Ascending aorta (tissue), 2 donors: ENCODE measurements at regions not wholly inside any gene's neighbourhood (a gene's known extent, or its start where the extent isn't known, plus 50 kb on each side); places are given as distances from the start of the nearest gene placed in this dataset.
A peak's percentile ranks its signal among the peaks of the same experiment; 100 is the strongest.

Experiments
- DNase-seq, 2 donors: peaks; one replicate each; pipeline ENCODE4 v3.0.0-alpha.2; 2019; ENCODE audit warnings: low spot score in 2 of 2
- H3K27ac ChIP-seq, 2 donors: fragments of 200-600 bp; sonication (generic); one replicate each; pipeline ENCODE4 v1.5.1; 2016 to 2017; ENCODE audit warnings: mild to moderate bottlenecking in 1 of 2
- H3K27me3 ChIP-seq: fragments of 200-600 bp; sonication (generic); one replicate; pipeline ENCODE4 v1.5.1; 2017
- H3K36me3 ChIP-seq, 2 donors: fragments of 200-600 bp; sonication (generic); one replicate each; pipeline ENCODE4 v1.5.1; 2016
- H3K4me1 ChIP-seq, 2 donors: fragments of 200-600 bp; sonication (generic); one replicate each; pipeline ENCODE4 v1.5.1; 2016 to 2017; ENCODE audit warnings: mild to moderate bottlenecking in 1 of 2
- H3K4me3 ChIP-seq, 2 donors: fragments of 200-600 bp; sonication (generic); one replicate each; pipeline ENCODE4 v1.5.1; 2016 to 2017; ENCODE audit warnings: mild to moderate bottlenecking in 1 of 2
- H3K9me3 ChIP-seq, 2 donors: fragments of 200-600 bp; sonication (generic); one replicate each; pipeline ENCODE4 v1.5.1; 2016
- intact Hi-C: fragments of 100-400 bp; cut with DNase I; formaldehyde crosslinking; loops from one replicate; pipeline ENCODE4 v1.15.1; 2023
- TF ChIP-seq, protein P1 (sequence below), 3 experiments: fragments of 200-600 bp in 2 of 3; fragments of 450-650 bp in 1 of 3; sonication (generic) in 2 of 3; IDR thresholded peaks; one replicate each; pipeline ENCODE4 v1.5.1; 2016 to 2019; ENCODE audit warnings: antibody characterized with exemption in 3 of 3, mild to moderate bottlenecking in 1 of 3, moderate library complexity in 1 of 3

DNA sequence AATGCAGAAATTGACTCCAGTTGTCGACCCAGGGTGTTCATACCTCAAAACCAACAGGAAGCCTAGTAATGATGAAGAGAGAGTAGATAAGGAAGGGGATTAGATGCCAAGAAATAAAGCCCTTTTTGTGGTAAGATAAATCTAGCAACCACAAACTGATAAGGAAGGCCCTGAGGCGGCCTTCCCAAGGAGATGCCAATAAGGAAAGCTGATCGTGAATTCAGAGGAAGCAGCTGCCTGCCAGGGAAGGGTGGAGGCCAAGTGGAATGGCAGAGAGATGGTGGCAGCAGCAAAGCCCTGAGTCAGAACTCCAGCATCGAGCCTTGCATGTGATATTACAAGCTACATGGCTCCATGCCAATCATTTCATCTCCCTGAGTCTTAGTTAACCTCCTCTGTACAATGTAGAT is 126.3 kb downstream of the IRS1 start:
- intact Hi-C loops = no loop called here
- H3K27ac ChIP-seq = no peak overlapping the region
- no peak overlapping the region for H3K4me3 ChIP-seq

DNA sequence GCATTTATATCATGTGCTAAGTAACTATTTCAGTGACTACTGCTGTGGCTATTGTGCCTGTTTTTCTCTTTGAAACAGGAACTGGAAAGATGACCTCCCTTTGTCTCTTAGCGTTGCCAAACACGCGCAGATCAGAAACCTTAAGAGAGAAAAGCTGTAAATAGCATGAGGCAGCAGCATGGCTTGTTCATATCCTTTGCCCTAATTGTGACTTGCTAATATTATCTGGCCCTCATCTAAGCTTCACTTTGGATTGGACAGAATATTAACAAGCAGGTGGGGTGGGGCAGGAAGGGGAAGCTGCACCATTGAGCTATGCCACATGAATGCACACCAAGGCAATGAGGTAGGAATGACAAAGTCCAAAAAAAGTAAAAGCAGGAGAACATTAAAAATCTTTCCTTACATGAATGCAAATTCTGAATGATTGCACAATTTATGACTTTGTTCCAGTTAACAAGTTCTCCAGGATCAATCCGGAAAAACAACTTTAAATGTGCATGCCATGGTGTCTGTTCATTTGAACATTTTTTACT is 128.4 kb downstream of the IRS1 start:
- Histone ChIP-seq H3K36me3 (no peaks in the 10 kb centered on the region), H3K4me1 (no peaks in the 10 kb centered on the region), H3K4me3 (no peak overlapping the region), H3K9me3 (no peaks in the 10 kb centered on the region), H3K27me3 (no peaks in the 10 kb centered on the region), H3K27ac (no peak overlapping the region)
- intact Hi-C loops = no loop called here
- no peak for DNase-seq
- TF ChIP-seq, protein P1, sequence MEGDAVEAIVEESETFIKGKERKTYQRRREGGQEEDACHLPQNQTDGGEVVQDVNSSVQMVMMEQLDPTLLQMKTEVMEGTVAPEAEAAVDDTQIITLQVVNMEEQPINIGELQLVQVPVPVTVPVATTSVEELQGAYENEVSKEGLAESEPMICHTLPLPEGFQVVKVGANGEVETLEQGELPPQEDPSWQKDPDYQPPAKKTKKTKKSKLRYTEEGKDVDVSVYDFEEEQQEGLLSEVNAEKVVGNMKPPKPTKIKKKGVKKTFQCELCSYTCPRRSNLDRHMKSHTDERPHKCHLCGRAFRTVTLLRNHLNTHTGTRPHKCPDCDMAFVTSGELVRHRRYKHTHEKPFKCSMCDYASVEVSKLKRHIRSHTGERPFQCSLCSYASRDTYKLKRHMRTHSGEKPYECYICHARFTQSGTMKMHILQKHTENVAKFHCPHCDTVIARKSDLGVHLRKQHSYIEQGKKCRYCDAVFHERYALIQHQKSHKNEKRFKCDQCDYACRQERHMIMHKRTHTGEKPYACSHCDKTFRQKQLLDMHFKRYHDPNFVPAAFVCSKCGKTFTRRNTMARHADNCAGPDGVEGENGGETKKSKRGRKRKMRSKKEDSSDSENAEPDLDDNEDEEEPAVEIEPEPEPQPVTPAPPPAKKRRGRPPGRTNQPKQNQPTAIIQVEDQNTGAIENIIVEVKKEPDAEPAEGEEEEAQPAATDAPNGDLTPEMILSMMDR (IDR thresholded peaks at IDR 0.05) = no peak

More for the DNA sequence above, 126.3 kb downstream of the IRS1 start:
- peak in 1 of 2 donors; percentile 68 for DNase-seq
- Histone ChIP-seq H3K36me3 (no peaks in the 10 kb centered on the region), H3K9me3 (no peaks in the 10 kb centered on the region), H3K4me1 (no peaks in the 10 kb centered on the region), H3K27me3 (no peaks in the 10 kb centered on the region)
- TF ChIP-seq, protein P1 (IDR thresholded peaks at IDR 0.05) = no peak

DNA sequence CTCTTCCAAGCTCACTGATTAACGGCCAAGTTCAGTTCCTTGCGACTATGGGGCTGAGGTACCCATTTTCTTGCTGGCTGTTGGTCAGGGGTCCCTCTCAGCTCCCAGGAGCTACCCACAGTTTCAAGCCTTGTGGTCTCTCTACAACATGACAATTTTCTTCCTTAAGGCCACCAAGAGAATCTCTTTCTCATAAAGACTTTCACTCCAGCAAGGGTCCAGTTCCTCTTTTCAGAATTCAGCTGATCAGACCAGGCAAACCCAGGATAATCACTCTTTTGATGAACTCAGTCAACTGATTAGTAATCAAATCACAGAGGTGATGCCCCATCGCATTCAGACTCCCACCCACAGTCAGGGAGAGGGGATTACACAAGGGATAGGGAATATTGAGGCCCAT is 129.7 kb downstream of the IRS1 start:
- Histone ChIP-seq H3K36me3 (no peaks in the 10 kb centered on the region), H3K27me3 (no peaks in the 10 kb centered on the region), H3K4me3 (no peak overlapping the region), H3K4me1 (no peaks in the 10 kb centered on the region), H3K27ac (no peak overlapping the region), H3K9me3 (no peaks in the 10 kb centered on the region)
- intact Hi-C loops = loop anchor here (10.0 kb wide), 1 partner anchor 305 kb away; no protein-coding TSS in a partner anchor
- DNase-seq = no peak
- TF ChIP-seq, protein P1 (IDR thresholded peaks at IDR 0.05) = no peak

DNA sequence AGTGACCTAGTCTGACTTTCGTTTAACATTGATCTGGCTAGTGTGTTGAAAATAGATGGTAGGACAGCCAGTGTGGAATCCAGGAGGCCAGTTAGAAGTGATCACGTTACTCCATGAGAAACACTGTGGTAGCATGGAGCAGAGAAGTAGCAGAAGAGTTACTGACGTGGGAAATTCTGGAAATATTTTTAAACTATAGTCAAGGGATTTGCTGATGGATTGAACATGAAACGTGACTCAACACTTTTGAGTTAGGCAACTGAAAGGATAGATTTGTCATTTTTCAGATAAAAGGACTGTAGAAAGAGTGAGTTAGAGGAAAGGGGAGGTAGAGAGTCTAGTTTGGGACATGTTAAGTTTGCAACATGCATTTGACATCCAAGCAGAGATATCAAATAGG is 130.4 kb downstream of the IRS1 start:
- TF ChIP-seq, protein P1 (IDR thresholded peaks at IDR 0.05) = no peak
- Histone ChIP-seq H3K27me3 (no peaks in the 10 kb centered on the region), H3K36me3 (no peaks in the 10 kb centered on the region), H3K9me3 (no peaks in the 10 kb centered on the region), H3K4me3 (no peak overlapping the region), H3K27ac (no peak overlapping the region), H3K4me1 (no peaks in the 10 kb centered on the region)
- intact Hi-C loops = loop anchor here (10.0 kb wide), 1 partner anchor 306 kb away; no protein-coding TSS in a partner anchor
- DNase-seq = no peak

DNA sequence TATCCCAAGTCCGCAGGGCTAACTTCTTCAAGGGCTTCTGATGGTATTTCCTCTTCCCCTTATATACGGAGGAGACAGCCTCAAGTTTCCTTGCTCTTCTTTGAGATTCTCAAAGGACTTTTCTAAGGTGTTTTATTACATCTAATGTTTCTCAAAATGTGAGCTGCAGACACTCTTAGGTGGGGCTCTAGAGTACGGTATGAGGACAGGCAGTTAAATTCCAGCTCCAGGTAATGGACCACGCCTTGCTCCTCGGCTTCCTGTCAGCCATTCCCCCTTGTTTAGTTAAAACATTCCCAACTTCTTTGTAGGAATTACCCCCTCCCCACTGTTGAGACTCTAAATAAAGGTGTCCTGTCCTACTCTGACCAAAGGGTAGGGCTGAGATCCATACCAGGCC is 131.9 kb downstream of the IRS1 start:
- intact Hi-C loops = loop anchor here (10.0 kb wide), 1 partner anchor 307 kb away; no protein-coding TSS in a partner anchor
- no peaks in the 10 kb centered on the region for H3K36me3 ChIP-seq
- TF ChIP-seq, protein P1 (IDR thresholded peaks at IDR 0.05) = no peak
- no peaks in the 10 kb centered on the region for H3K9me3 ChIP-seq
- H3K27ac ChIP-seq = no peak overlapping the region
- no peak for DNase-seq
- H3K4me3 ChIP-seq = no peak overlapping the region
- H3K4me1 ChIP-seq = no peaks in the 10 kb centered on the region
- H3K27me3 ChIP-seq = no peaks in the 10 kb centered on the region
